ENCODE measurements at regions not wholly inside any gene's neighbourhood (a gene's known extent, or its start where the extent isn't known, plus 50 kb on each side); places are given as distances from the start of the nearest gene placed in this dataset.
A peak's percentile ranks its signal among the peaks of the same experiment; 100 is the strongest.
"Not testable (repeated sequence)": the region's sequence is repeated elsewhere in the genome, so short reads cannot be mapped to it uniquely, and the experiment has no call there.

GRCh38 chr3:80727561-80727960 is 959.8 kb upstream of the ROBO1 start:
- ATAC-seq; intact Hi-C loops (cut with DNase I, micrococcal nuclease); DNase-seq: not testable (repeated sequence)

GRCh38 chr3:80709597-80710322 is 942.0 kb upstream of the ROBO1 start:
- DNase-seq; ATAC-seq; intact Hi-C loops (cut with DNase I, micrococcal nuclease): not testable (repeated sequence)

- DNase-seq (no peak), ATAC-seq (no peak)
- intact Hi-C loops (cut with DNase I, micrococcal nuclease) = no loop called here
Observed at GRCh38 chr3:80705290-80705689, 937.5 kb upstream of the ROBO1 start.

GRCh38 chr3:80701349-80701748 is 933.6 kb upstream of the ROBO1 start:
- intact Hi-C loops (cut with DNase I, micrococcal nuclease) = no loop called here
- DNase-seq (no peak), ATAC-seq (no peak)

GRCh38 chr3:80697291-80697690 is 929.5 kb upstream of the ROBO1 start:
- ATAC-seq (no peak), DNase-seq (no peak)
- intact Hi-C loops (cut with DNase I, micrococcal nuclease) = no loop called here

- ATAC-seq (peak; percentile 99), DNase-seq (no peak)
- intact Hi-C loops (cut with DNase I, micrococcal nuclease) = no loop called here
Observed at GRCh38 chr3:80696280-80696679, 928.5 kb upstream of the ROBO1 start.

- ATAC-seq (no peak), DNase-seq (no peak)
- intact Hi-C loops (cut with DNase I, micrococcal nuclease) = no loop called here
Observed at GRCh38 chr3:80688814-80689213, 921.0 kb upstream of the ROBO1 start.

- ATAC-seq (no peak), DNase-seq (no peak)
- intact Hi-C loops (cut with DNase I, micrococcal nuclease) = no loop called here
Observed at GRCh38 chr3:80682951-80683350, 915.2 kb upstream of the ROBO1 start.

- no peak for ATAC-seq
Observed at GRCh38 chr3:80682235-80682634, 914.4 kb upstream of the ROBO1 start.

GRCh38 chr3:80677796-80678195 is 910.0 kb upstream of the ROBO1 start:
- DNase-seq = no peak
- intact Hi-C loops (cut with DNase I, micrococcal nuclease) = loop anchor here in 1 of 2 donors (10.0 kb wide), 1 partner anchor 1153 kb away; no protein-coding TSS in a partner anchor
- no peak for ATAC-seq

More at GRCh38 chr3:80682235-80682634, 914.4 kb upstream of the ROBO1 start:
- DNase-seq = no peak
- intact Hi-C loops (cut with DNase I, micrococcal nuclease) = no loop called here

GRCh38 chr3:80676866-80677265 is 909.1 kb upstream of the ROBO1 start:
- ATAC-seq (no peak), DNase-seq (no peak)
- intact Hi-C loops (cut with DNase I, micrococcal nuclease) = loop anchor here in 1 of 2 donors (10.0 kb wide), 1 partner anchor 1152 kb away; no protein-coding TSS in a partner anchor

GRCh38 chr3:80676261-80676660 is 908.5 kb upstream of the ROBO1 start:
- no peak for DNase-seq
- intact Hi-C loops (cut with DNase I, micrococcal nuclease) = loop anchor here in 1 of 2 donors (10.0 kb wide), 1 partner anchor 1151 kb away; no protein-coding TSS in a partner anchor
- no peak for ATAC-seq

GRCh38 chr3:80675790-80676189 is 908.0 kb upstream of the ROBO1 start:
- intact Hi-C loops (cut with DNase I, micrococcal nuclease) = loop anchor here in 1 of 2 donors (10.0 kb wide), 1 partner anchor 1151 kb away; no protein-coding TSS in a partner anchor
- DNase-seq (no peak), ATAC-seq (no peak)

GRCh38 chr3:80668600-80669294 is 900.9 kb upstream of the ROBO1 start:
- peak; percentile 84 for ATAC-seq

GRCh38 chr3:80668100-80668499 is 900.3 kb upstream of the ROBO1 start:
- no peak for DNase-seq
- intact Hi-C loops (cut with DNase I, micrococcal nuclease) = no loop called here
- no peak for ATAC-seq

More at GRCh38 chr3:80668600-80669294, 900.9 kb upstream of the ROBO1 start:
- intact Hi-C loops (cut with DNase I, micrococcal nuclease) = no loop called here
- no peak for DNase-seq

- intact Hi-C loops (cut with DNase I, micrococcal nuclease) = no loop called here
- DNase-seq (no peak), ATAC-seq (no peak)
Observed at GRCh38 chr3:80663426-80663825, 895.6 kb upstream of the ROBO1 start.

GRCh38 chr3:80655216-80655615 is 887.4 kb upstream of the ROBO1 start:
- no peak for ATAC-seq
- intact Hi-C loops (cut with DNase I, micrococcal nuclease) = no loop called here
- no peak for DNase-seq

GRCh38 chr3:80649170-80649569 is 881.4 kb upstream of the ROBO1 start:
- intact Hi-C loops (cut with DNase I, micrococcal nuclease) = no loop called here
- DNase-seq = no peak
- no peak for ATAC-seq

- no peak for ATAC-seq
- intact Hi-C loops (cut with DNase I, micrococcal nuclease) = no loop called here
- DNase-seq = no peak
Observed at GRCh38 chr3:80643421-80643820, 875.6 kb upstream of the ROBO1 start.
